Mesendoderm (in vitro differentiated cells): ENCODE measurements at regions not wholly inside any gene's neighbourhood (a gene's known extent, or its start where the extent isn't known, plus 50 kb on each side); places are given as distances from the start of the nearest gene placed in this dataset.

Experiments used
- DNase-seq: peaks from one replicate; pipeline ENCODE4 v3.0.0; 2013
- H2AK5ac ChIP-seq: 2 replicates; pipeline ENCODE4 v1.6.1; 2013; ENCODE audit warnings: low read length, inconsistent platforms
- H2BK120ac ChIP-seq: 2 replicates; pipeline ENCODE4 v1.6.1; 2013; ENCODE audit warnings: low read depth, mild to moderate bottlenecking, low read length, moderate library complexity, mixed read lengths
- H2BK15ac ChIP-seq: replicated peaks from 2 replicates; pipeline ENCODE4 v1.6.1; 2013; ENCODE audit warnings: low read depth, mild to moderate bottlenecking, moderate library complexity
- H2BK5ac ChIP-seq: 2 replicates; pipeline ENCODE4 v1.6.1; 2013; ENCODE audit warnings: low read length, inconsistent platforms
- H3K18ac ChIP-seq: 2 replicates; pipeline ENCODE4 v1.6.1; 2013; ENCODE audit warnings: mild to moderate bottlenecking, low read length, mixed read lengths
- H3K23ac ChIP-seq: one replicate; pipeline ENCODE4 v1.6.1; 2013; ENCODE audit warnings: low read length
- H3K27ac ChIP-seq: 2 replicates; pipeline ENCODE4 v1.5.1; 2013; ENCODE audit warnings: low read depth, mild to moderate bottlenecking, inconsistent platforms, low read length, moderate library complexity
- H3K27me3 ChIP-seq: 2 replicates; pipeline ENCODE4 v1.6.1; 2013; ENCODE audit warnings: low read length, control low read depth, mild to moderate bottlenecking, inconsistent platforms; ENCODE audit not compliant: insufficient read depth, poor library complexity
- H3K36me3 ChIP-seq: 2 replicates; pipeline ENCODE4 v1.6.1; 2013; ENCODE audit warnings: low read length, inconsistent platforms; ENCODE audit not compliant: control insufficient read depth, insufficient read depth
- H3K4ac ChIP-seq: one replicate; pipeline ENCODE4 v1.6.1; 2013; ENCODE audit warnings: low read depth, mild to moderate bottlenecking, low read length, moderate library complexity
- H3K4me1 ChIP-seq: 2 replicates; pipeline ENCODE4 v1.6.1; 2013; ENCODE audit warnings: low read depth, low read length, inconsistent platforms; ENCODE audit not compliant: control insufficient read depth
- H3K4me2 ChIP-seq: 2 replicates; pipeline ENCODE4 v1.6.1; 2013; ENCODE audit warnings: low read length
- H3K4me3 ChIP-seq: 2 replicates; pipeline ENCODE4 v1.5.1; 2013; ENCODE audit warnings: mild to moderate bottlenecking, low read length
- H3K56ac ChIP-seq: one replicate; pipeline ENCODE4 v1.6.1; 2013; ENCODE audit warnings: low read length
- H3K79me1 ChIP-seq: 2 replicates; pipeline ENCODE4 v1.6.1; 2013; ENCODE audit warnings: low read length, inconsistent platforms
- H3K79me2 ChIP-seq: 2 replicates; pipeline ENCODE4 v1.6.1; 2013; ENCODE audit warnings: mild to moderate bottlenecking, low read length; ENCODE audit not compliant: control insufficient read depth, insufficient read depth
- H3K9ac ChIP-seq: 2 replicates; pipeline ENCODE4 v1.6.1; 2013; ENCODE audit warnings: low read length, inconsistent platforms
- H4K5ac ChIP-seq: one replicate; pipeline ENCODE4 v1.6.1; 2013; ENCODE audit warnings: low read length
- H4K8ac ChIP-seq: one replicate; pipeline ENCODE4 v1.6.1; 2013; ENCODE audit warnings: low read depth, mild to moderate bottlenecking, control low read depth, low read length, moderate library complexity
- whole genome bisulfite sequencing: extraction: QIAGEN DNeasy Blood & Tissue Kit; methylation state at CpG from one replicate; pipeline ENCODE4 v1.1.7; 2013; ENCODE audit warnings: low lambda C conversion rate, missing lambda C conversion rate; ENCODE audit not compliant: insufficient coverage; ENCODE audit errors: extremely low coverage; 5-methylcytosine and 5-hydroxymethylcytosine counted together

- no peak overlapping the region for H4K8ac ChIP-seq
- H2BK5ac ChIP-seq = no peak overlapping the region
- H3K9ac ChIP-seq = no peak overlapping the region
- H3K27me3 ChIP-seq = no peaks in the 10 kb centered on the region
- H3K56ac ChIP-seq = no peak overlapping the region
- no peak overlapping the region for H3K4me2 ChIP-seq
- H3K27ac ChIP-seq = no peak overlapping the region
- H3K18ac ChIP-seq = no peak overlapping the region
- no peaks in the 10 kb centered on the region for H3K36me3 ChIP-seq
- no peak overlapping the region for H3K4ac ChIP-seq
- no peak overlapping the region for H2BK120ac ChIP-seq
- no CpG with 5 or more reads among the region's 20 CpGs for WGBS
- no peak overlapping the region for H4K5ac ChIP-seq
- no peak overlapping the region for H3K23ac ChIP-seq
- H2AK5ac ChIP-seq = no peak overlapping the region
- no peaks in the 10 kb centered on the region for H3K79me2 ChIP-seq
- no peaks in the 10 kb centered on the region for H3K79me1 ChIP-seq
- no peak overlapping the region for H3K4me3 ChIP-seq
- DNase-seq = no peak
- no peaks in the 10 kb centered on the region for H3K4me1 ChIP-seq
- H2BK15ac ChIP-seq = no peak overlapping the region
Measured at GRCh38 chr11:70507466-70508230, 109.3 kb downstream of the CTTN start.

- H3K4me2 ChIP-seq = no peak overlapping the region
- H3K18ac ChIP-seq = no peak overlapping the region
- no peak overlapping the region for H3K23ac ChIP-seq
- no peak overlapping the region for H3K9ac ChIP-seq
- H3K27me3 ChIP-seq = no peaks in the 10 kb centered on the region
- no peak overlapping the region for H2BK120ac ChIP-seq
- H3K79me2 ChIP-seq = no peaks in the 10 kb centered on the region
- no peak overlapping the region for H3K4me3 ChIP-seq
- WGBS = no CpG with 5 or more reads among the region's 3 CpGs
- no peak overlapping the region for H3K27ac ChIP-seq
- no peak overlapping the region for H2BK5ac ChIP-seq
- no peaks in the 10 kb centered on the region for H3K36me3 ChIP-seq
- H2BK15ac ChIP-seq = no peak overlapping the region
- H3K79me1 ChIP-seq = no peaks in the 10 kb centered on the region
- H2AK5ac ChIP-seq = no peak overlapping the region
- H3K4me1 ChIP-seq = no peaks in the 10 kb centered on the region
- H4K5ac ChIP-seq = no peak overlapping the region
- no peak overlapping the region for H3K4ac ChIP-seq
- DNase-seq = no peak
- no peak overlapping the region for H3K56ac ChIP-seq
- H4K8ac ChIP-seq = no peak overlapping the region
Measured at GRCh38 chr11:70508231-70508480, 109.8 kb downstream of the CTTN start.

GRCh38 chr11:70509476-70509875 lies 111.1 kb downstream of the CTTN start:
- H3K4me1 ChIP-seq = no peaks in the 10 kb centered on the region
- H3K56ac ChIP-seq = no peak overlapping the region
- H3K79me2 ChIP-seq = no peaks in the 10 kb centered on the region
- no peaks in the 10 kb centered on the region for H3K79me1 ChIP-seq
- H3K36me3 ChIP-seq = no peaks in the 10 kb centered on the region
- H3K27ac ChIP-seq = no peak overlapping the region
- H3K27me3 ChIP-seq = no peaks in the 10 kb centered on the region
- no CpG with 5 or more reads among the region's 8 CpGs for WGBS
- no peak overlapping the region for H4K8ac ChIP-seq
- H3K18ac ChIP-seq = no peak overlapping the region
- no peak for DNase-seq
- H4K5ac ChIP-seq = no peak overlapping the region
- no peak overlapping the region for H3K9ac ChIP-seq
- H3K4me2 ChIP-seq = no peak overlapping the region
- no peak overlapping the region for H2BK5ac ChIP-seq
- no peak overlapping the region for H3K4ac ChIP-seq
- H3K4me3 ChIP-seq = no peak overlapping the region
- H2BK15ac ChIP-seq = no peak overlapping the region
- H2BK120ac ChIP-seq = no peak overlapping the region
- no peak overlapping the region for H2AK5ac ChIP-seq
- no peak overlapping the region for H3K23ac ChIP-seq

- no peak overlapping the region for H2BK120ac ChIP-seq
- H3K27ac ChIP-seq = no peak overlapping the region
- H3K79me2 ChIP-seq = no peaks in the 10 kb centered on the region
- no peak overlapping the region for H3K23ac ChIP-seq
- H2AK5ac ChIP-seq = no peak overlapping the region
- no peak for DNase-seq
- no peak overlapping the region for H3K56ac ChIP-seq
- H3K4me1 ChIP-seq = no peaks in the 10 kb centered on the region
- no peaks in the 10 kb centered on the region for H3K79me1 ChIP-seq
- no peak overlapping the region for H4K8ac ChIP-seq
- H2BK15ac ChIP-seq = no peak overlapping the region
- no peak overlapping the region for H4K5ac ChIP-seq
- no peaks in the 10 kb centered on the region for H3K27me3 ChIP-seq
- no peak overlapping the region for H3K18ac ChIP-seq
- no peaks in the 10 kb centered on the region for H3K36me3 ChIP-seq
- no CpG with 5 or more reads among the region's 4 CpGs for WGBS
- H3K9ac ChIP-seq = no peak overlapping the region
- H3K4ac ChIP-seq = no peak overlapping the region
- no peak overlapping the region for H3K4me2 ChIP-seq
- no peak overlapping the region for H3K4me3 ChIP-seq
- no peak overlapping the region for H2BK5ac ChIP-seq
Measured at GRCh38 chr11:70510106-70510505, 111.8 kb downstream of the CTTN start.

- Histone ChIP-seq H2AK5ac (no peak overlapping the region), H2BK120ac (no peak overlapping the region), H3K4me1 (no peaks in the 10 kb centered on the region), H4K8ac (no peak overlapping the region), H3K79me2 (no peaks in the 10 kb centered on the region), H3K27ac (no peak overlapping the region), H3K23ac (no peak overlapping the region), H2BK15ac (no peak overlapping the region), H3K9ac (no peak overlapping the region), H2BK5ac (no peak overlapping the region), H3K4me2 (no peak overlapping the region), H3K4me3 (no peak overlapping the region), H3K79me1 (no peaks in the 10 kb centered on the region), H3K18ac (no peak overlapping the region), H3K27me3 (no peaks in the 10 kb centered on the region), H4K5ac (no peak overlapping the region), H3K56ac (no peak overlapping the region), H3K4ac (no peak overlapping the region), H3K36me3 (no peaks in the 10 kb centered on the region)
- DNase-seq = no peak
- no CpG with 5 or more reads among the region's 6 CpGs for WGBS
Measured at GRCh38 chr11:70510571-70510970, 112.2 kb downstream of the CTTN start.

- Histone ChIP-seq H3K79me2 (no peaks in the 10 kb centered on the region), H3K18ac (no peak overlapping the region), H3K27ac (no peak overlapping the region), H2BK5ac (no peak overlapping the region), H3K79me1 (no peaks in the 10 kb centered on the region), H3K56ac (no peak overlapping the region), H4K8ac (no peak overlapping the region), H4K5ac (no peak overlapping the region), H2AK5ac (no peak overlapping the region), H3K9ac (no peak overlapping the region), H3K4me2 (no peak overlapping the region), H3K4me3 (no peak overlapping the region), H3K4me1 (no peaks in the 10 kb centered on the region), H3K27me3 (no peaks in the 10 kb centered on the region), H2BK15ac (no peak overlapping the region), H3K23ac (no peak overlapping the region), H3K36me3 (no peaks in the 10 kb centered on the region), H3K4ac (no peak overlapping the region), H2BK120ac (no peak overlapping the region)
- WGBS = no CpG with 5 or more reads among the region's 1 CpG
- DNase-seq = peak; percentile 57
Measured at GRCh38 chr11:70511345-70511744, 113.0 kb downstream of the CTTN start.
